AG08396 (cell line): ENCODE measurements at regions not wholly inside any gene's neighbourhood (a gene's known extent, or its start where the extent isn't known, plus 50 kb on each side); places are given as distances from the start of the nearest gene placed in this dataset.

ENCODE experiments used
- DNase-seq: peaks from one replicate; pipeline ENCODE4 v3.0.0; 2012; ENCODE audit warnings: low spot score, mixed read lengths

GRCh38 chr2:240284503-240285259 lies 144.2 kb upstream of the OTOS start:
- DNase-seq, result no peak

GRCh38 chr2:240285725-240286124 lies 145.3 kb upstream of the OTOS start:
- DNase-seq, result no peak

GRCh38 chr2:240286596-240286995 lies 146.1 kb upstream of the OTOS start:
- no peak for DNase-seq

GRCh38 chr2:240287011-240287410 lies 146.6 kb upstream of the OTOS start:
- no peak for DNase-seq

GRCh38 chr2:240287496-240288086 lies 147.1 kb upstream of the OTOS start:
- no peak for DNase-seq

- DNase-seq, result no peak
Observed at GRCh38 chr2:240288087-240288521, 147.4 kb upstream of the GPC1 start.

GRCh38 chr2:240289701-240290431 lies 145.6 kb upstream of the GPC1 start:
- no peak for DNase-seq

- DNase-seq, result no peak
Observed at GRCh38 chr2:240290432-240291336, 144.8 kb upstream of the GPC1 start.

- DNase-seq, result no peak
Observed at GRCh38 chr2:240291337-240292034, 144.0 kb upstream of the GPC1 start.

- no peak for DNase-seq
Observed at GRCh38 chr2:240292035-240292574, 143.4 kb upstream of the GPC1 start.

- no peak for DNase-seq
Observed at GRCh38 chr2:240292619-240293525, 142.6 kb upstream of the GPC1 start.

GRCh38 chr2:240293557-240294461 lies 141.7 kb upstream of the GPC1 start:
- DNase-seq, result no peak

GRCh38 chr2:240294514-240294913 lies 140.9 kb upstream of the GPC1 start:
- DNase-seq, result no peak

GRCh38 chr2:240295256-240296103 lies 140.0 kb upstream of the GPC1 start:
- DNase-seq, result no peak

GRCh38 chr2:240296104-240296406 lies 139.4 kb upstream of the GPC1 start:
- DNase-seq, result no peak

- DNase-seq, result no peak
Observed at GRCh38 chr2:240296476-240297255, 138.8 kb upstream of the GPC1 start.
